K562 (cell line): ENCODE measurements at regions not wholly inside any gene's neighbourhood (a gene's known extent, or its start where the extent isn't known, plus 50 kb on each side); places are given as distances from the start of the nearest gene placed in this dataset.

Source experiments
- ATAC-seq: fragments of 200-7000 bp; cut with Tn5 transposase; 3 replicates; pipeline ENCODE4 v1.9.1; 2020; ENCODE audit warnings: moderate library complexity
- BruUV-seq: library from RNA; stranded (reverse); fragments of 400-500 nt; replicated peaks from 2 replicates; lab custom pipeline; 2021; lab: Mats Ljungman, UMichigan
- CTCF ChIA-PET: fragments of 300-600 bp; formaldehyde crosslinking; extraction: SDS; loops from one replicate; lab custom pipeline; 2021; ENCODE audit warnings: low intra/inter-chr PET ratio; lab: Yijun Ruan, JAX
- POLR2A ChIA-PET: fragments of 300-600, 350-650 bp; sonication (Branson Sonifier 250); formaldehyde crosslinking; extraction: SDS; loops from one replicate; lab custom pipeline; 2021; ENCODE audit warnings: antibody characterized with exemption, inconsistent platforms; lab: Yijun Ruan, JAX
- DNase-seq, 4 experiments: peaks; one replicate each; pipeline versions ENCODE4 v3.0.0 to v3.0.0-alpha.2; 2011 to 2018; ENCODE audit warnings: low spot score in 3 of 4, mixed read lengths in 3 of 4; ENCODE audit errors: extremely low read depth in 1 of 4
- FAIRE-seq: peaks from 2 replicates; lab custom pipeline; 2011; peaks lifted over from hg19 to GRCh38; lab: Jason Lieb, UNC
- H2AFZ ChIP-seq: 2 replicates; pipeline ENCODE4 v1.6.0; 2011; ENCODE audit warnings: low read depth, low read length, control low read depth, inconsistent platforms
- H3K27ac ChIP-seq: fragments of 200-600 bp; 3 replicates; pipeline ENCODE4 v1.8.0; 2011; ENCODE audit warnings: low read depth, mild to moderate bottlenecking, control low read depth, inconsistent platforms, low read length, moderate library complexity, mixed read lengths; ENCODE audit errors: extremely low read depth
- H3K27me3 ChIP-seq, 2 experiments: fragments of 300-600 bp in 1 of 2; 2 replicates in 1 of 2; 3 replicates in 1 of 2; pipeline versions ENCODE4 v1.6.0 to v1.8.0; 2011; ENCODE audit warnings: inconsistent platforms in 2 of 2, low read length in 2 of 2, mild to moderate bottlenecking in 1 of 2, mixed read lengths in 1 of 2, moderate library complexity in 1 of 2; ENCODE audit not compliant: control insufficient read depth in 2 of 2, insufficient read depth in 2 of 2
- H3K36me3 ChIP-seq: fragments of 300-600 bp; 3 replicates; pipeline ENCODE4 v1.8.0; 2011; ENCODE audit warnings: mild to moderate bottlenecking, low read length, inconsistent platforms; ENCODE audit not compliant: control insufficient read depth, insufficient read depth
- H3K4me1 ChIP-seq, 2 experiments: fragments of 200-600 bp in 1 of 2; replicated peaks in 1 of 2; 2 replicates in 1 of 2; 3 replicates in 1 of 2; pipeline versions ENCODE4 v1.5.1 to v1.8.0; 2011; ENCODE audit warnings: inconsistent platforms in 2 of 2, low read length in 2 of 2, mild to moderate bottlenecking in 1 of 2, mixed read lengths in 1 of 2, moderate library complexity in 1 of 2; ENCODE audit not compliant: control insufficient read depth in 2 of 2, insufficient read depth in 2 of 2
- H3K4me2 ChIP-seq: 2 replicates; pipeline ENCODE4 v1.6.1; 2011; ENCODE audit warnings: low read length, control low read depth, inconsistent platforms, mixed read lengths; ENCODE audit not compliant: insufficient read depth
- H3K4me3 ChIP-seq: fragments of 200-600 bp; sonication (generic), shearing (Covaris generic); 2 replicates; pipeline ENCODE4 v1.5.1; 2016; ENCODE audit warnings: control low read depth, inconsistent platforms
- H3K79me2 ChIP-seq: fragments of 200-600 bp; 3 replicates; pipeline ENCODE4 v1.8.0; 2011; ENCODE audit warnings: low read length, inconsistent platforms; ENCODE audit not compliant: control insufficient read depth, insufficient read depth
- H3K9ac ChIP-seq, 2 experiments: 2 replicates each; pipeline versions ENCODE4 v1.6.0 to v1.6.1; 2011; ENCODE audit warnings: low read depth in 2 of 2, low read length in 2 of 2, control low read depth in 1 of 2, inconsistent platforms in 1 of 2, mild to moderate bottlenecking in 1 of 2, mixed read lengths in 1 of 2; ENCODE audit not compliant: insufficient read depth in 1 of 2
- H3K9me1 ChIP-seq: one replicate; pipeline ENCODE4 v1.6.0; 2011; ENCODE audit warnings: inconsistent platforms, mild to moderate bottlenecking, low read length, moderate library complexity; ENCODE audit not compliant: control insufficient read depth, insufficient read depth
- H3K9me3 ChIP-seq: replicated peaks from 2 replicates; pipeline ENCODE4 v1.5.1; 2011; ENCODE audit warnings: low read depth, low read length, inconsistent platforms; ENCODE audit not compliant: control insufficient read depth, insufficient read depth
- H4K20me1 ChIP-seq: replicated peaks from 2 replicates; pipeline ENCODE4 v1.6.1; 2011; ENCODE audit warnings: low read length, inconsistent platforms, mixed read lengths; ENCODE audit not compliant: control insufficient read depth, insufficient read depth
- ARID1B ChIP-seq: fragments of 450-650 bp; IDR thresholded peaks from 2 replicates; pipeline ENCODE4 v1.6.1; 2016; ENCODE audit warnings: antibody characterized with exemption, mild to moderate bottlenecking, inconsistent platforms
- MIER1 ChIP-seq: fragments of 450-650 bp; IDR thresholded peaks from 2 replicates; pipeline ENCODE4 v1.6.1; 2016; ENCODE audit warnings: antibody characterized with exemption, mild to moderate bottlenecking, low read depth
- NFIC ChIP-seq: fragments of 450-650 bp; IDR thresholded peaks from 2 replicates; pipeline ENCODE4 v1.6.1; 2017; ENCODE audit warnings: mild to moderate bottlenecking, inconsistent platforms
- PTRF ChIP-seq: fragments of 450-650 bp; IDR thresholded peaks from 2 replicates; pipeline ENCODE4 v1.6.1; 2016; ENCODE audit warnings: mild to moderate bottlenecking, missing genetic modification characterization, missing compliant biosample characterization
- SNRNP70 ChIP-seq: fragments of 200-400 bp; formaldehyde crosslinking; optimal IDR thresholded peaks from 2 replicates; pipeline ENCODE3; 2017; ENCODE audit warnings: low read depth, low read length
- TAF7 ChIP-seq: fragments of 450-650 bp; IDR thresholded peaks from 2 replicates; pipeline ENCODE4 v1.6.1; 2016; ENCODE audit warnings: missing genetic modification characterization, missing compliant biosample characterization
- U2AF2 ChIP-seq: fragments of 200-400 bp; formaldehyde crosslinking; optimal IDR thresholded peaks from 2 replicates; pipeline ENCODE3; 2017; ENCODE audit warnings: low read depth, mild to moderate bottlenecking, low read length
- ZBTB1 ChIP-seq: sonication (generic); formaldehyde crosslinking; IDR thresholded peaks from 2 replicates; pipeline ENCODE4 v1.8.1; 2023; ENCODE audit warnings: missing genetic modification reagents, low read depth, mild to moderate bottlenecking, borderline replicate concordance
- ZKSCAN8 ChIP-seq: fragments of 200-800 bp; sonication (Bioruptor generic); IDR thresholded peaks from 2 replicates; pipeline ENCODE4 v1.6.1; 2016; ENCODE audit warnings: missing genetic modification characterization, missing compliant biosample characterization
- ZNF174 ChIP-seq: fragments of 250-450 bp; sonication (Bioruptor Pico); IDR thresholded peaks from 2 replicates; pipeline ENCODE4 v1.4.0; 2020; ENCODE audit warnings: mild to moderate bottlenecking
- ZNF280B ChIP-seq: fragments of 250-450 bp; sonication (Bioruptor Pico); IDR thresholded peaks from 2 replicates; pipeline ENCODE4 v1.5.1; 2021; ENCODE audit warnings: mild to moderate bottlenecking
- ZZZ3 ChIP-seq: fragments of 450-650 bp; IDR thresholded peaks from 2 replicates; pipeline ENCODE4 v1.6.1; 2016; ENCODE audit warnings: antibody characterized with exemption, mild to moderate bottlenecking, moderate library complexity
- in situ Hi-C: fragments of 300-500 bp; cut with MboI; formaldehyde crosslinking; loops from 4 replicates; pipeline ENCODE4 v1.15.0; 2018; ENCODE audit warnings: inconsistent platforms, mixed read lengths
- intact Hi-C: fragments of 100-400 bp; cut with micrococcal nuclease; formaldehyde crosslinking; loops from 2 replicates; pipeline ENCODE4 v1.14.2; 2022

- TF ChIP-seq TAF7 (tag) (no peak), ZZZ3 (no peak), ZKSCAN8 (CRISPR knock-in tag) (no peak), MIER1 (no peak), NFIC (no peak), ZBTB1 (CRISPR knock-in tag) (no peak)
Observed at GRCh38 chr14:61225344-61225743, 55.8 kb downstream of the TMEM30B start (continued).

GRCh38 chr14:61223552-61223951 lies 57.6 kb downstream of the TMEM30B start:
- Histone ChIP-seq H3K9me3 (no peaks in the 10 kb centered on the region), H4K20me1 (no peaks in the 10 kb centered on the region), H2AFZ (no peak overlapping the region), H3K36me3 (no peaks in the 10 kb centered on the region), H3K9me1 (no peaks in the 10 kb centered on the region)
- no peak for FAIRE-seq
- TF ChIP-seq ZNF280B (CRISPR knock-in tag) (no peak), SNRNP70 (no peak), U2AF2 (no peak), PTRF (tag) (no peak), ARID1B (no peak), ZNF174 (no peak)
- TF ChIP-seq, all 486 proteins: peak for 0
- Histone ChIP-seq H3K27me3 (peaks cover 5 to 8% of the 10 kb centered on the region in 2 experiments; a peak in 3 of 5 replicates), H3K79me2 (no peaks in the 10 kb centered on the region), H3K4me1 (no peaks in the 10 kb centered on the region), H3K4me2 (no peak overlapping the region), H3K27ac (no peak overlapping the region), H3K4me3 (no peak overlapping the region), H3K9ac (no peak overlapping the region)
- POLR2A ChIA-PET: interaction anchor here (1.3 kb wide), 1 partner anchor 10 kb away, joined by 3 read pairs; no protein-coding TSS in a partner anchor
- CTCF ChIA-PET: no interaction called here
- DNase-seq (no peak), ATAC-seq (no peak)
- in situ Hi-C loops (no loop called here), intact Hi-C loops (no loop called here)
- no TSS peak for BruUV-seq
